ENCODE measurements at regions not wholly inside any gene's neighbourhood (a gene's known extent, or its start where the extent isn't known, plus 50 kb on each side); places are given as distances from the start of the nearest gene placed in this dataset.
"Not testable (repeated sequence)": the region's sequence is repeated elsewhere in the genome, so short reads cannot be mapped to it uniquely, and the experiment has no call there.

- H3K4me3 ChIP-seq (ENCODE audit: low read length in 2 of 2): no peak overlapping the region
- H3K36me3 ChIP-seq (ENCODE audit: control insufficient read depth in 2 of 2, insufficient read depth in 2 of 2, low read length in 1 of 2): no peaks in the 10 kb centered on the region
- no peak overlapping the region for H3K27ac ChIP-seq (ENCODE audit: low read depth in 1 of 2, low read length in 1 of 2)
- WGBS: 95% methylated on average over 3 of the region's 3 CpGs
- H3K27me3 ChIP-seq (ENCODE audit: control insufficient read depth in 2 of 2, insufficient read depth in 1 of 2, low read length in 1 of 2): no peaks in the 10 kb centered on the region
- H3K9me3 ChIP-seq (ENCODE audit: control insufficient read depth in 2 of 2, insufficient read depth in 1 of 2, low read length in 1 of 2): peaks cover 0 to 4% of the 10 kb centered on the region in 2 donors
- H3K4me1 ChIP-seq (ENCODE audit: control insufficient read depth in 2 of 2, insufficient read depth in 2 of 2, low read length in 2 of 2): no peaks in the 10 kb centered on the region
- DNase-seq (ENCODE audit: low read depth in 6 of 9, low spot score in 9 of 9): no peak
Observed at GRCh38 chr11:23315286-23315685, 455.0 kb upstream of the CCDC179 start.

GRCh38 chr11:23317816-23318215 lies 457.5 kb upstream of the CCDC179 start:
- DNase-seq (ENCODE audit: low read depth in 6 of 9, low spot score in 9 of 9): no peak
- Histone ChIP-seq H3K4me3 (ENCODE audit: low read length in 2 of 2) (no peak overlapping the region), H3K9me3 (ENCODE audit: control insufficient read depth in 2 of 2, insufficient read depth in 1 of 2, low read length in 1 of 2) (peaks cover 0 to 6% of the 10 kb centered on the region in 2 donors), H3K27ac (ENCODE audit: low read depth in 1 of 2, low read length in 1 of 2) (no peak overlapping the region), H3K27me3 (ENCODE audit: control insufficient read depth in 2 of 2, insufficient read depth in 1 of 2, low read length in 1 of 2) (no peaks in the 10 kb centered on the region), H3K36me3 (ENCODE audit: control insufficient read depth in 2 of 2, insufficient read depth in 2 of 2, low read length in 1 of 2) (no peaks in the 10 kb centered on the region), H3K4me1 (ENCODE audit: control insufficient read depth in 2 of 2, insufficient read depth in 2 of 2, low read length in 2 of 2) (no peaks in the 10 kb centered on the region)
- 98% methylated on average over 1 of the region's 1 CpG for WGBS

GRCh38 chr11:23318670-23319069 lies 458.4 kb upstream of the CCDC179 start:
- Histone ChIP-seq H3K27me3 (ENCODE audit: control insufficient read depth in 2 of 2, insufficient read depth in 1 of 2, low read length in 1 of 2) (no peaks in the 10 kb centered on the region), H3K4me1 (ENCODE audit: control insufficient read depth in 2 of 2, insufficient read depth in 2 of 2, low read length in 2 of 2) (no peaks in the 10 kb centered on the region), H3K4me3 (ENCODE audit: low read length in 2 of 2) (no peak overlapping the region), H3K9me3 (ENCODE audit: control insufficient read depth in 2 of 2, insufficient read depth in 1 of 2, low read length in 1 of 2) (peaks cover 0 to 6% of the 10 kb centered on the region in 2 donors), H3K27ac (ENCODE audit: low read depth in 1 of 2, low read length in 1 of 2) (no peak overlapping the region), H3K36me3 (ENCODE audit: control insufficient read depth in 2 of 2, insufficient read depth in 2 of 2, low read length in 1 of 2) (no peaks in the 10 kb centered on the region)
- 88% methylated on average over 1 of the region's 1 CpG for WGBS
- DNase-seq (ENCODE audit: low read depth in 6 of 9, low spot score in 9 of 9): no peak

GRCh38 chr11:23320131-23320530 lies 459.9 kb upstream of the CCDC179 start:
- Histone ChIP-seq H3K4me1 (ENCODE audit: control insufficient read depth in 2 of 2, insufficient read depth in 2 of 2, low read length in 2 of 2) (no peaks in the 10 kb centered on the region), H3K27me3 (ENCODE audit: control insufficient read depth in 2 of 2, insufficient read depth in 1 of 2, low read length in 1 of 2) (no peaks in the 10 kb centered on the region)
- no peak for DNase-seq (ENCODE audit: low read depth in 6 of 9, low spot score in 9 of 9)

GRCh38 chr11:23335586-23335985 lies 475.3 kb upstream of the CCDC179 start:
- WGBS: 30% methylated on average over 6 of the region's 6 CpGs
- not testable (repeated sequence) for H3K4me1 ChIP-seq (ENCODE audit: control insufficient read depth in 2 of 2, insufficient read depth in 2 of 2, low read length in 2 of 2); DNase-seq (ENCODE audit: low read depth in 6 of 9, low spot score in 9 of 9); H3K27me3 ChIP-seq (ENCODE audit: control insufficient read depth in 2 of 2, insufficient read depth in 1 of 2, low read length in 1 of 2); H3K36me3 ChIP-seq (ENCODE audit: control insufficient read depth in 2 of 2, insufficient read depth in 2 of 2, low read length in 1 of 2); H3K27ac ChIP-seq (ENCODE audit: low read depth in 1 of 2, low read length in 1 of 2); H3K4me3 ChIP-seq (ENCODE audit: low read length in 2 of 2)
- peaks cover 0 to 12% of the 10 kb centered on the region in 2 donors for H3K9me3 ChIP-seq (ENCODE audit: control insufficient read depth in 2 of 2, insufficient read depth in 1 of 2, low read length in 1 of 2)

More at GRCh38 chr11:23320131-23320530, 459.9 kb upstream of the CCDC179 start:
- H3K36me3 ChIP-seq (ENCODE audit: control insufficient read depth in 2 of 2, insufficient read depth in 2 of 2, low read length in 1 of 2): no peaks in the 10 kb centered on the region
- no peak overlapping the region for H3K4me3 ChIP-seq (ENCODE audit: low read length in 2 of 2)
- H3K27ac ChIP-seq (ENCODE audit: low read depth in 1 of 2, low read length in 1 of 2): no peak overlapping the region
- H3K9me3 ChIP-seq (ENCODE audit: control insufficient read depth in 2 of 2, insufficient read depth in 1 of 2, low read length in 1 of 2): peaks cover 0 to 6% of the 10 kb centered on the region in 2 donors

GRCh38 chr11:23336961-23337360 lies 476.7 kb upstream of the CCDC179 start:
- no peak overlapping the region for H3K27ac ChIP-seq (ENCODE audit: low read depth in 1 of 2, low read length in 1 of 2)
- 46% methylated on average over 2 of the region's 2 CpGs for WGBS
- no peaks in the 10 kb centered on the region for H3K27me3 ChIP-seq (ENCODE audit: control insufficient read depth in 2 of 2, insufficient read depth in 1 of 2, low read length in 1 of 2)
- H3K9me3 ChIP-seq (ENCODE audit: control insufficient read depth in 2 of 2, insufficient read depth in 1 of 2, low read length in 1 of 2): peaks cover 0 to 6% of the 10 kb centered on the region in 2 donors
- no peaks in the 10 kb centered on the region for H3K36me3 ChIP-seq (ENCODE audit: control insufficient read depth in 2 of 2, insufficient read depth in 2 of 2, low read length in 1 of 2)
- no peak for DNase-seq (ENCODE audit: low read depth in 6 of 9, low spot score in 9 of 9)
- no peak overlapping the region for H3K4me3 ChIP-seq (ENCODE audit: low read length in 2 of 2)
- H3K4me1 ChIP-seq (ENCODE audit: control insufficient read depth in 2 of 2, insufficient read depth in 2 of 2, low read length in 2 of 2): no peaks in the 10 kb centered on the region

GRCh38 chr11:23353611-23354010 lies 493.3 kb upstream of the CCDC179 start:
- Histone ChIP-seq H3K4me1 (ENCODE audit: control insufficient read depth in 2 of 2, insufficient read depth in 2 of 2, low read length in 2 of 2) (no peaks in the 10 kb centered on the region), H3K9me3 (ENCODE audit: control insufficient read depth in 2 of 2, insufficient read depth in 1 of 2, low read length in 1 of 2) (no peaks in the 10 kb centered on the region), H3K27ac (ENCODE audit: low read depth in 1 of 2, low read length in 1 of 2) (no peak overlapping the region), H3K36me3 (ENCODE audit: control insufficient read depth in 2 of 2, insufficient read depth in 2 of 2, low read length in 1 of 2) (no peaks in the 10 kb centered on the region), H3K4me3 (ENCODE audit: low read length in 2 of 2) (no peak overlapping the region), H3K27me3 (ENCODE audit: control insufficient read depth in 2 of 2, insufficient read depth in 1 of 2, low read length in 1 of 2) (no peaks in the 10 kb centered on the region)
- WGBS: 92% methylated on average over 2 of the region's 2 CpGs
- no peak for DNase-seq (ENCODE audit: low read depth in 6 of 9, low spot score in 9 of 9)

GRCh38 chr11:23359297-23359696 lies 499.0 kb upstream of the CCDC179 start:
- Histone ChIP-seq H3K27me3 (ENCODE audit: control insufficient read depth in 2 of 2, insufficient read depth in 1 of 2, low read length in 1 of 2) (no peaks in the 10 kb centered on the region), H3K27ac (ENCODE audit: low read depth in 1 of 2, low read length in 1 of 2) (no peak overlapping the region), H3K9me3 (ENCODE audit: control insufficient read depth in 2 of 2, insufficient read depth in 1 of 2, low read length in 1 of 2) (no peaks in the 10 kb centered on the region), H3K4me3 (ENCODE audit: low read length in 2 of 2) (no peak overlapping the region), H3K36me3 (ENCODE audit: control insufficient read depth in 2 of 2, insufficient read depth in 2 of 2, low read length in 1 of 2) (no peaks in the 10 kb centered on the region), H3K4me1 (ENCODE audit: control insufficient read depth in 2 of 2, insufficient read depth in 2 of 2, low read length in 2 of 2) (no peaks in the 10 kb centered on the region)
- no peak for DNase-seq (ENCODE audit: low read depth in 6 of 9, low spot score in 9 of 9)

GRCh38 chr11:23364076-23364475 lies 503.8 kb upstream of the CCDC179 start:
- Histone ChIP-seq H3K27me3 (ENCODE audit: control insufficient read depth in 2 of 2, insufficient read depth in 1 of 2, low read length in 1 of 2) (no peaks in the 10 kb centered on the region), H3K27ac (ENCODE audit: low read depth in 1 of 2, low read length in 1 of 2) (no peak overlapping the region), H3K4me1 (ENCODE audit: control insufficient read depth in 2 of 2, insufficient read depth in 2 of 2, low read length in 2 of 2) (no peaks in the 10 kb centered on the region), H3K4me3 (ENCODE audit: low read length in 2 of 2) (no peak overlapping the region), H3K36me3 (ENCODE audit: control insufficient read depth in 2 of 2, insufficient read depth in 2 of 2, low read length in 1 of 2) (no peaks in the 10 kb centered on the region), H3K9me3 (ENCODE audit: control insufficient read depth in 2 of 2, insufficient read depth in 1 of 2, low read length in 1 of 2) (no peaks in the 10 kb centered on the region)
- WGBS: 96% methylated on average over 3 of the region's 3 CpGs
- DNase-seq (ENCODE audit: low read depth in 6 of 9, low spot score in 9 of 9): no peak

Measured in thymus (tissue), 11 donors.